ENCODE measurements at regions not wholly inside any gene's neighbourhood (a gene's known extent, or its start where the extent isn't known, plus 50 kb on each side); places are given as distances from the start of the nearest gene placed in this dataset.

- TF ChIP-seq, protein P1, sequence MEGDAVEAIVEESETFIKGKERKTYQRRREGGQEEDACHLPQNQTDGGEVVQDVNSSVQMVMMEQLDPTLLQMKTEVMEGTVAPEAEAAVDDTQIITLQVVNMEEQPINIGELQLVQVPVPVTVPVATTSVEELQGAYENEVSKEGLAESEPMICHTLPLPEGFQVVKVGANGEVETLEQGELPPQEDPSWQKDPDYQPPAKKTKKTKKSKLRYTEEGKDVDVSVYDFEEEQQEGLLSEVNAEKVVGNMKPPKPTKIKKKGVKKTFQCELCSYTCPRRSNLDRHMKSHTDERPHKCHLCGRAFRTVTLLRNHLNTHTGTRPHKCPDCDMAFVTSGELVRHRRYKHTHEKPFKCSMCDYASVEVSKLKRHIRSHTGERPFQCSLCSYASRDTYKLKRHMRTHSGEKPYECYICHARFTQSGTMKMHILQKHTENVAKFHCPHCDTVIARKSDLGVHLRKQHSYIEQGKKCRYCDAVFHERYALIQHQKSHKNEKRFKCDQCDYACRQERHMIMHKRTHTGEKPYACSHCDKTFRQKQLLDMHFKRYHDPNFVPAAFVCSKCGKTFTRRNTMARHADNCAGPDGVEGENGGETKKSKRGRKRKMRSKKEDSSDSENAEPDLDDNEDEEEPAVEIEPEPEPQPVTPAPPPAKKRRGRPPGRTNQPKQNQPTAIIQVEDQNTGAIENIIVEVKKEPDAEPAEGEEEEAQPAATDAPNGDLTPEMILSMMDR (conservative IDR thresholded peaks at IDR 0.05 in 1 of 2, IDR thresholded peaks at IDR 0.05 in 1 of 2; ENCODE audit: extremely low read depth in 1 of 2, insufficient read depth in 1 of 2, low read depth in 1 of 2, low read length in 2 of 2) = no peak
- no peak for TF ChIP-seq EZH2 (IDR thresholded peaks at IDR 0.05; ENCODE audit: borderline replicate concordance, low read length)
These were observed 337.7 kb downstream of the TPBG start for GRCh38 chr6:82701341-82701740.
